WTC11 (cell line): ENCODE measurements at regions not wholly inside any gene's neighbourhood (a gene's known extent, or its start where the extent isn't known, plus 50 kb on each side); places are given as distances from the start of the nearest gene placed in this dataset.

ENCODE experiments used
- ATAC-seq: fragments of 200-7000 bp; cut with Tn5 transposase; 2 replicates; pipeline ENCODE4 v1.10.0; 2021; ENCODE audit warnings: mild to moderate bottlenecking, moderate library complexity
- CTCF ChIA-PET: fragments of 300-600 bp; sonication (Branson Sonifier 250); formaldehyde crosslinking; loops from one replicate; lab custom pipeline; 2021; ENCODE audit warnings: antibody characterized with exemption; lab: Charles Lee
- POLR2A ChIA-PET: fragments of 350-600 bp; sonication (Branson Sonifier 250); formaldehyde crosslinking; loops from one replicate; lab custom pipeline; 2021; ENCODE audit warnings: antibody characterized with exemption; lab: Charles Lee
- DNase-seq: peaks from one replicate; pipeline ENCODE4 v3.0.0; 2021; ENCODE audit warnings: low spot score
- H3K27ac Mint-ChIP-seq: 2 replicates; pipeline ENCODE4 v1.8.0; 2021; ENCODE audit warnings: mixed read lengths
- H3K27me3 Mint-ChIP-seq: 2 replicates; pipeline ENCODE4 v1.8.0; 2021; ENCODE audit warnings: low read depth, mild to moderate bottlenecking, moderate library complexity, mixed read lengths
- H3K36me3 Mint-ChIP-seq: 2 replicates; pipeline ENCODE4 v1.8.0; 2021; ENCODE audit warnings: mixed read lengths
- H3K4me1 Mint-ChIP-seq: 2 replicates; pipeline ENCODE4 v1.8.0; 2022; ENCODE audit warnings: mixed read lengths
- H3K4me3 Mint-ChIP-seq: 2 replicates; pipeline ENCODE4 v1.8.0; 2021; ENCODE audit warnings: mild to moderate bottlenecking, moderate library complexity, mixed read lengths
- H3K9me3 Mint-ChIP-seq: 2 replicates; pipeline ENCODE4 v1.8.0; 2021; ENCODE audit warnings: mixed read lengths
- AR ChIP-seq: fragments of 250-450 bp; sonication (Bioruptor Pico); IDR thresholded peaks from 2 replicates; pipeline ENCODE4 v1.9.0; 2021; ENCODE audit warnings: mild to moderate bottlenecking
- CBFB ChIP-seq: sonication (generic); formaldehyde crosslinking; IDR thresholded peaks from 2 replicates; pipeline ENCODE4 v1.8.1; 2022; ENCODE audit warnings: mild to moderate bottlenecking, low read depth, missing genetic modification reagents
- CREB1 ChIP-seq: sonication (generic); formaldehyde crosslinking; IDR thresholded peaks from 2 replicates; pipeline ENCODE4 v1.8.0; 2023; ENCODE audit warnings: mild to moderate bottlenecking, missing genetic modification reagents
- E2F1 ChIP-seq: sonication (generic); formaldehyde crosslinking; IDR thresholded peaks from 2 replicates; pipeline ENCODE4 v1.8.0; 2022; ENCODE audit warnings: mild to moderate bottlenecking, missing genetic modification reagents
- ELF4 ChIP-seq: sonication (generic); formaldehyde crosslinking; IDR thresholded peaks from 2 replicates; pipeline ENCODE4 v1.8.1; 2022; ENCODE audit warnings: low read depth, mild to moderate bottlenecking, moderate library complexity, missing genetic modification reagents
- KAT7 ChIP-seq: sonication (generic); formaldehyde crosslinking; IDR thresholded peaks from 2 replicates; pipeline ENCODE4 v1.8.1; 2023; ENCODE audit warnings: missing genetic modification reagents, mild to moderate bottlenecking, borderline replicate concordance
- NR1H2 ChIP-seq: sonication (generic); formaldehyde crosslinking; IDR thresholded peaks from 2 replicates; pipeline ENCODE4 v1.9.0; 2021; ENCODE audit warnings: mild to moderate bottlenecking, moderate library complexity, missing genetic modification reagents
- SOX15 ChIP-seq: fragments of 250-450 bp; sonication (Bioruptor Pico); IDR thresholded peaks from 2 replicates; pipeline ENCODE4 v1.9.0; 2021; ENCODE audit warnings: mild to moderate bottlenecking
- TCF7 ChIP-seq: sonication (generic); formaldehyde crosslinking; IDR thresholded peaks from 2 replicates; pipeline ENCODE4 v1.8.0; 2022; ENCODE audit warnings: mild to moderate bottlenecking, low read depth, missing genetic modification reagents, moderate library complexity
- TEAD4 ChIP-seq: sonication (generic); formaldehyde crosslinking; IDR thresholded peaks from 2 replicates; pipeline ENCODE4 v1.8.0; 2022; ENCODE audit warnings: mild to moderate bottlenecking, missing genetic modification reagents
- ZBTB21 ChIP-seq: sonication (generic); formaldehyde crosslinking; IDR thresholded peaks from 2 replicates; pipeline ENCODE4 v1.8.1; 2023; ENCODE audit warnings: mild to moderate bottlenecking, missing genetic modification reagents, borderline replicate concordance
- ZBTB43 ChIP-seq: sonication (generic); formaldehyde crosslinking; IDR thresholded peaks from 2 replicates; pipeline ENCODE4 v1.8.1; 2023; ENCODE audit warnings: mild to moderate bottlenecking, missing genetic modification reagents
- ZNF232 ChIP-seq: sonication (generic); formaldehyde crosslinking; IDR thresholded peaks from 2 replicates; pipeline ENCODE4 v1.8.0; 2022; ENCODE audit warnings: mild to moderate bottlenecking, missing genetic modification reagents
- ZNF532 ChIP-seq: fragments of 250-450 bp; sonication (Bioruptor Pico); IDR thresholded peaks from 2 replicates; pipeline ENCODE4 v1.9.0; 2021; ENCODE audit warnings: mild to moderate bottlenecking, borderline replicate concordance
- TF ChIP-seq, protein P1 (sequence below): fragments of 250-450 bp; sonication (Bioruptor Pico); conservative IDR thresholded peaks from 2 replicates; pipeline ENCODE4 v1.9.0; 2021; ENCODE audit warnings: mild to moderate bottlenecking
- TF ChIP-seq, protein P2 (sequence below): sonication (generic); formaldehyde crosslinking; IDR thresholded peaks from 2 replicates; pipeline ENCODE4 v1.8.1; 2022; ENCODE audit warnings: missing genetic modification reagents, borderline replicate concordance
- TF ChIP-seq, protein P3 (sequence below): fragments of 250-450 bp; sonication (Bioruptor Pico); IDR thresholded peaks from 2 replicates; pipeline ENCODE4 v2.1.2; 2022; ENCODE audit warnings: mild to moderate bottlenecking, moderate library complexity

GRCh38 chr11:109096266-109096665 is 325.7 kb upstream of the C11orf87 start (continued):
- TF ChIP-seq TCF7 (no peak), ZBTB43 (CRISPR knock-in tag) (no peak), CBFB (CRISPR knock-in tag) (no peak), ZBTB21 (CRISPR knock-in tag) (no peak), AR (CRISPR knock-in tag) (no peak), ELF4 (CRISPR knock-in tag) (no peak), SOX15 (CRISPR knock-in tag) (no peak), ZNF232 (CRISPR knock-in tag) (no peak), CREB1 (no peak), KAT7 (CRISPR knock-in tag) (no peak)

GRCh38 chr11:109106151-109106906 is 315.7 kb upstream of the C11orf87 start:
- CTCF ChIA-PET: interaction anchor here (0.6 to 1.4 kb wide), 7 partner anchors 25 to 591 kb away, joined by 3 to 5 read pairs (median 3); partner anchors contain the start of gene C11orf87
- H3K4me1 Mint-ChIP-seq: peaks cover 25% of the 10 kb centered on the region
- peaks cover 6% of the 10 kb centered on the region for H3K9me3 Mint-ChIP-seq
- DNase-seq: peak; percentile 44
- no peaks in the 10 kb centered on the region for H3K27me3 Mint-ChIP-seq
- H3K36me3 Mint-ChIP-seq: 0 out of 2 replicates have a peak, but pooled peaks cover 5% of the 10 kb centered on the region
- ATAC-seq: peak; percentile 90
- POLR2A ChIA-PET: no interaction called here
- no peak overlapping the region for H3K4me3 Mint-ChIP-seq
- H3K27ac Mint-ChIP-seq: peak overlapping the region; percentile 93
- TF ChIP-seq TEAD4 (no peak), ELF4 (CRISPR knock-in tag) (no peak), E2F1 (CRISPR knock-in tag) (no peak), NR1H2 (CRISPR knock-in tag) (no peak), ZNF532 (CRISPR knock-in tag) (no peak)
- TF ChIP-seq, protein P1, sequence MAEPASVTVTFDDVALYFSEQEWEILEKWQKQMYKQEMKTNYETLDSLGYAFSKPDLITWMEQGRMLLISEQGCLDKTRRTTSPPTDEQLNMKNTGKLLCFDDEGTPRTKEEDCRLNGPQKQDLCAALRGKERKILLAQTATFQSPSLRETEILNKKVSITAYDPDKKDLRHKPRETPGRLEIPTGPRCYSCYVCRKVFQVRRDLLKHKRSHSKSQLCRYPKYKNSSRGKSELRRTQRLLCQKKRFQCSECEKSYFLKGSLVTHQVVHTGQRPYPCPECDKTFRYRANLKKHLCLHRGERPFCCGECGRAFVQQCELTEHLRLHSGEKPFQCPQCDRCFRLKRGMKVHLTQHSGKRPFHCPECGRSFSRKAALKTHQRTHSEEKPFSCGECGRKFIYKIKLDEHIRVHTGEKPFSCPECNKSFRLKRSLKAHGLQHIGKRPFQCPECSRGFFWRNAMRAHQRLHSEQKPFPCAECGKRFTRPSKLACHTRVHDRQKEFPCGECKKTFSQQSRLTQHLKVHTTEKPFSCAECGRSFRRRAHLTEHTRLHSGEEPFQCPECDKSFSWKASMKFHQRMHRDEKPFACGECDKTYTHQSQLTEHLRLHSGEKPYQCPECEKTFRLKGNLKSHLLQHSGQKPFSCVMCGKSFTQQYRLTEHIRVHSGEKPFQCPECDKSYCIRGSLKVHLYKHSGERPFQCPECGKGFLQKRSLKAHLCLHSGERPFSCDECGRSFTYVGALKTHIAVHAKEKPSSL (CRISPR knock-in tag): no peak
- TF ChIP-seq, protein P2, sequence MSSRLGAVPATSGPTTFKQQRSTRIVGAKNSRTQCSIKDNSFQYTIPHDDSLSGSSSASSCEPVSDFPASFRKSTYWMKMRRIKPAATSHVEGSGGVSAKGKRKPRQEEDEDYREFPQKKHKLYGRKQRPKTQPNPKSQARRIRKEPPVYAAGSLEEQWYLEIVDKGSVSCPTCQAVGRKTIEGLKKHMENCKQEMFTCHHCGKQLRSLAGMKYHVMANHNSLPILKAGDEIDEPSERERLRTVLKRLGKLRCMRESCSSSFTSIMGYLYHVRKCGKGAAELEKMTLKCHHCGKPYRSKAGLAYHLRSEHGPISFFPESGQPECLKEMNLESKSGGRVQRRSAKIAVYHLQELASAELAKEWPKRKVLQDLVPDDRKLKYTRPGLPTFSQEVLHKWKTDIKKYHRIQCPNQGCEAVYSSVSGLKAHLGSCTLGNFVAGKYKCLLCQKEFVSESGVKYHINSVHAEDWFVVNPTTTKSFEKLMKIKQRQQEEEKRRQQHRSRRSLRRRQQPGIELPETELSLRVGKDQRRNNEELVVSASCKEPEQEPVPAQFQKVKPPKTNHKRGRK (CRISPR knock-in tag): no peak
- TF ChIP-seq, protein P3, sequence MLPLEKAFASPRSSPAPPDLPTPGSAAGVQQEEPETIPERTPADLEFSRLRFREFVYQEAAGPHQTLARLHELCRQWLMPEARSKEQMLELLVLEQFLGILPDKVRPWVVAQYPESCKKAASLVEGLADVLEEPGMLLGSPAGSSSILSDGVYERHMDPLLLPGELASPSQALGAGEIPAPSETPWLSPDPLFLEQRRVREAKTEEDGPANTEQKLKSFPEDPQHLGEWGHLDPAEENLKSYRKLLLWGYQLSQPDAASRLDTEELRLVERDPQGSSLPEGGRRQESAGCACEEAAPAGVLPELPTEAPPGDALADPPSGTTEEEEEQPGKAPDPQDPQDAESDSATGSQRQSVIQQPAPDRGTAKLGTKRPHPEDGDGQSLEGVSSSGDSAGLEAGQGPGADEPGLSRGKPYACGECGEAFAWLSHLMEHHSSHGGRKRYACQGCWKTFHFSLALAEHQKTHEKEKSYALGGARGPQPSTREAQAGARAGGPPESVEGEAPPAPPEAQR (CRISPR knock-in tag): peak; percentile 8; the same call in 1 of the 2 replicates
